ENCODE measurements at regions not wholly inside any gene's neighbourhood (a gene's known extent, or its start where the extent isn't known, plus 50 kb on each side); places are given as distances from the start of the nearest gene placed in this dataset.

GRCh38 chr2:41940060-41940744, 107.6 kb upstream of the PKDCC start:
- Histone ChIP-seq H4K20me1 (no peaks in the 10 kb centered on the region), H3K4me3 (no peak overlapping the region), H3K27me3 (no peaks in the 10 kb centered on the region), H3K4me2 (no peak overlapping the region), H3K9me3 (no peaks in the 10 kb centered on the region), H3K4me1 (peaks cover 11% of the 10 kb centered on the region), H3K9ac (no peak overlapping the region), H3K27ac (no peak overlapping the region), H3K36me3 (no peaks in the 10 kb centered on the region)
- TF ChIP-seq Cebpa-rat (IDR thresholded peaks at IDR 0.05), result no peak

GRCh38 chr2:41940745-41941063, 107.1 kb upstream of the PKDCC start:
- Histone ChIP-seq H3K4me1 (peaks cover 11% of the 10 kb centered on the region), H4K20me1 (no peaks in the 10 kb centered on the region), H3K27me3 (no peaks in the 10 kb centered on the region), H3K36me3 (no peaks in the 10 kb centered on the region), H3K9me3 (no peaks in the 10 kb centered on the region), H3K9ac (no peak overlapping the region), H3K4me2 (no peak overlapping the region), H3K27ac (no peak overlapping the region), H3K4me3 (no peak overlapping the region)
- TF ChIP-seq Cebpa-rat (IDR thresholded peaks at IDR 0.05), result no peak

GRCh38 chr2:41941831-41942230, 106.0 kb upstream of the PKDCC start:
- H3K9ac ChIP-seq, result no peak overlapping the region
- H3K4me2 ChIP-seq, result no peak overlapping the region
- H3K36me3 ChIP-seq, result no peaks in the 10 kb centered on the region
- H3K4me1 ChIP-seq, result peaks cover 11% of the 10 kb centered on the region
- no peak for TF ChIP-seq Cebpa-rat (IDR thresholded peaks at IDR 0.05)
- no peak overlapping the region for H3K27ac ChIP-seq
- no peaks in the 10 kb centered on the region for H3K9me3 ChIP-seq
- H3K4me3 ChIP-seq, result no peak overlapping the region
- H3K27me3 ChIP-seq, result no peaks in the 10 kb centered on the region
- no peaks in the 10 kb centered on the region for H4K20me1 ChIP-seq

GRCh38 chr2:41942278-41942677, 105.5 kb upstream of the PKDCC start:
- H3K9ac ChIP-seq, result no peak overlapping the region
- TF ChIP-seq Cebpa-rat (IDR thresholded peaks at IDR 0.05), result no peak
- no peaks in the 10 kb centered on the region for H3K9me3 ChIP-seq
- peaks cover 11% of the 10 kb centered on the region for H3K4me1 ChIP-seq
- no peak overlapping the region for H3K27ac ChIP-seq
- no peak overlapping the region for H3K4me3 ChIP-seq
- H3K4me2 ChIP-seq, result no peak overlapping the region
- no peaks in the 10 kb centered on the region for H3K36me3 ChIP-seq
- no peaks in the 10 kb centered on the region for H4K20me1 ChIP-seq
- H3K27me3 ChIP-seq, result no peaks in the 10 kb centered on the region

DNA sequence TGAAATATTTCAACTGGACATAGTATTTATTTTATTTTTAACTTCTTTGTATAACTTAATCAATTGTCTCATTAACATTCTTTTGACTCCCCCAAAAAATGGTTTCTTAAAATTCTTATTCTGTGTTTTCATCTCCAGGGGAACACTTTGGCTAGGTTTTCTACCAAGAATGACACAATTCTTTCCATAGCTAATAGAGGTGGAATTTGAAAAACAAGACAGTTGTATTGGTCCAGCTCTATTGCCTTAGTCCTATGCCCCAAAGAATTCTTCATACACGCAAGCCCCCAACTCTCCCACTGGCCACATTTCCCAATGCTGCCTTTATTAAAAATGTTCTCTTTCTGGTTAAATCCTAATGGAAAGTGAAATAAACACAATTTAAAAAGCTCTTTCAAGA, 104.7 kb upstream of the PKDCC start:
- no peaks in the 10 kb centered on the region for H4K20me1 ChIP-seq
- no peaks in the 10 kb centered on the region for H3K36me3 ChIP-seq
- no peak overlapping the region for H3K27ac ChIP-seq
- no peaks in the 10 kb centered on the region for H3K27me3 ChIP-seq
- H3K9me3 ChIP-seq, result no peaks in the 10 kb centered on the region
- no peak overlapping the region for H3K4me3 ChIP-seq
- no peak for TF ChIP-seq Cebpa-rat (IDR thresholded peaks at IDR 0.05)
- peaks cover 6% of the 10 kb centered on the region for H3K4me1 ChIP-seq
- no peak overlapping the region for H3K9ac ChIP-seq
- no peak overlapping the region for H3K4me2 ChIP-seq

- Histone ChIP-seq H3K36me3 (no peaks in the 10 kb centered on the region), H3K4me2 (no peak overlapping the region), H3K4me1 (no peaks in the 10 kb centered on the region), H3K9ac (no peak overlapping the region), H3K9me3 (no peaks in the 10 kb centered on the region), H3K27me3 (no peaks in the 10 kb centered on the region), H3K4me3 (no peak overlapping the region), H3K27ac (no peak overlapping the region), H4K20me1 (no peaks in the 10 kb centered on the region)
- no peak for TF ChIP-seq Cebpa-rat (IDR thresholded peaks at IDR 0.05)
Measured at GRCh38 chr2:41944220-41944880, 103.5 kb upstream of the PKDCC start.

DNA sequence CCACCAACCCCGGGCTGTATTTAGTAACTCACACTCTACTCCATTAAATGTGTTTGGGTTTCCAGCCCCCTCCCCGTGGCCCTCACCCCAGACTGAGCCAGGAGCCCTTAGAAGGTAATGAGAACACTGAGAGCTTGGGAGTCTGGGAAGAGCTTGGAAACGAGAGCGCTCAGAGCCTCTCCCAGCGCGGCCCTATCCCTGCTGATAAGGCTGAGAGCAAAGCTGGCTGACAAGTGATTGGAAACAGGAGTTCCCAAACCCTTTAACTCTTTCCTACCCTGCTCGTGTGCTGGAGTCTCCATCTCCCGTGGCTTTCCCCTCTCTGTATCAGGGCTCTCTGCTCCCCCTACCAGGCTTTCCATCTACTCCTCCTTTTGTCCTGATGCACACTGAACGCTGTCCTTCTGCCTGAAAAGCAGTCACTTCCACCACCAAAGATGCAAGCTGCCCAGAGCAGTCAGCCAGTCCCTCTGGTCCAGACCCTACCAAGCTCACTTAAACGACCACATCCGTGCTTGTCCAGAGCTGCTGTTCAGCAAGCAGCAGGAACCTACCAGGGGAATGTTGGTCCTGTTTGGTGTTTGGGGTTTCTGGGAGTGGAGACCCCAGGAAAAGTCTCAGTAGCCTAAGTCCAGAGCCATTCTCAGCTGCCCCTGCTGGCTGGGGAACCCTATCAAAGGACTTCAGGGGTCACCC, 100.0 kb upstream of the PKDCC start:
- no peaks in the 10 kb centered on the region for H3K36me3 ChIP-seq
- no peaks in the 10 kb centered on the region for H4K20me1 ChIP-seq
- no peak overlapping the region for H3K4me2 ChIP-seq
- H3K4me3 ChIP-seq, result no peak overlapping the region
- no peaks in the 10 kb centered on the region for H3K9me3 ChIP-seq
- TF ChIP-seq Cebpa-rat (IDR thresholded peaks at IDR 0.05), result no peak
- H3K9ac ChIP-seq, result no peak overlapping the region
- H3K27ac ChIP-seq, result no peak overlapping the region
- H3K4me1 ChIP-seq, result peaks cover 5% of the 10 kb centered on the region; the same call in 1 of the 2 replicates
- no peaks in the 10 kb centered on the region for H3K27me3 ChIP-seq

- H3K4me1 ChIP-seq, result peaks cover 7% of the 10 kb centered on the region; the same call in 1 of the 2 replicates
- H3K9me3 ChIP-seq, result no peaks in the 10 kb centered on the region
- no peak for TF ChIP-seq Cebpa-rat (IDR thresholded peaks at IDR 0.05)
- H3K4me3 ChIP-seq, result no peak overlapping the region
- H3K9ac ChIP-seq, result no peak overlapping the region
- H3K27me3 ChIP-seq, result no peaks in the 10 kb centered on the region
- no peaks in the 10 kb centered on the region for H4K20me1 ChIP-seq
- no peak overlapping the region for H3K4me2 ChIP-seq
- H3K27ac ChIP-seq, result no peak overlapping the region
- no peaks in the 10 kb centered on the region for H3K36me3 ChIP-seq
Measured at GRCh38 chr2:41948397-41948763, 99.4 kb upstream of the PKDCC start.

- no peaks in the 10 kb centered on the region for H4K20me1 ChIP-seq
- no peaks in the 10 kb centered on the region for H3K36me3 ChIP-seq
- no peaks in the 10 kb centered on the region for H3K9me3 ChIP-seq
- H3K9ac ChIP-seq, result no peak overlapping the region
- H3K27ac ChIP-seq, result no peak overlapping the region
- H3K4me3 ChIP-seq, result no peak overlapping the region
- no peak for TF ChIP-seq Cebpa-rat (IDR thresholded peaks at IDR 0.05)
- no peaks in the 10 kb centered on the region for H3K27me3 ChIP-seq
- peak overlapping the region; percentile 18; the same call in 1 of the 2 replicates for H3K4me2 ChIP-seq
- H3K4me1 ChIP-seq, result peaks cover 15% of the 10 kb centered on the region; the same call in 1 of the 2 replicates
Measured at GRCh38 chr2:41949091-41949882, 98.5 kb upstream of the PKDCC start.
